Fibroblast of skin of abdomen (primary cell): ENCODE measurements at regions not wholly inside any gene's neighbourhood (a gene's known extent, or its start where the extent isn't known, plus 50 kb on each side); places are given as distances from the start of the nearest gene placed in this dataset.

Experiments used
- DNase-seq: peaks from one replicate; pipeline ENCODE4 v3.0.0-alpha.2; 2013

GRCh38 chr3:160170409-160171370, 54.5 kb upstream of the C3orf80 start:
- no peak for DNase-seq

- no peak for DNase-seq
Observed at GRCh38 chr3:160171813-160172212, 53.4 kb upstream of the C3orf80 start.

GRCh38 chr3:160174621-160175020, 50.6 kb upstream of the C3orf80 start:
- no peak for DNase-seq
